Stimulated activated CD4-positive, alpha-beta T cell treated with anti-CD3 and anti-CD28 coated beads, Interleukin-1b, Interleukin-23, amount 100 ng/mL, for 24 hours (primary cell): ENCODE measurements at regions not wholly inside any gene's neighbourhood (a gene's known extent, or its start where the extent isn't known, plus 50 kb on each side); places are given as distances from the start of the nearest gene placed in this dataset.

Source experiments
- DNase-seq, 4 experiments: peaks; one replicate each; pipeline ENCODE4 v3.0.0-alpha.2; 2020; ENCODE audit warnings: low read depth in 4 of 4, low spot score in 1 of 4

- no peak for DNase-seq
Measured at GRCh38 chr4:180084561-180084960, 2158.6 kb upstream of the TENM3 start.

- DNase-seq: no peak
Measured at GRCh38 chr4:180086480-180087190, 2156.6 kb upstream of the TENM3 start.

- DNase-seq: no peak
Measured at GRCh38 chr4:180098586-180098985, 2144.6 kb upstream of the TENM3 start.

GRCh38 chr4:180099957-180100356 is 2143.2 kb upstream of the TENM3 start:
- no peak for DNase-seq

GRCh38 chr4:180100433-180101344 is 2142.5 kb upstream of the TENM3 start:
- DNase-seq: no peak

GRCh38 chr4:180101348-180102083 is 2141.7 kb upstream of the TENM3 start:
- no peak for DNase-seq

- no peak for DNase-seq
Measured at GRCh38 chr4:180103794-180104193, 2139.4 kb upstream of the TENM3 start.

GRCh38 chr4:180105362-180105761 is 2137.8 kb upstream of the TENM3 start:
- no peak for DNase-seq

GRCh38 chr4:180106122-180106521 is 2137.1 kb upstream of the TENM3 start:
- no peak for DNase-seq

GRCh38 chr4:180106997-180107396 is 2136.2 kb upstream of the TENM3 start:
- no peak for DNase-seq

GRCh38 chr4:180116840-180117239 is 2126.4 kb upstream of the TENM3 start:
- no peak for DNase-seq

- no peak for DNase-seq
Measured at GRCh38 chr4:180120068-180120467, 2123.1 kb upstream of the TENM3 start.

- no peak for DNase-seq
Measured at GRCh38 chr4:180134091-180134866, 2108.9 kb upstream of the TENM3 start.

- no peak for DNase-seq
Measured at GRCh38 chr4:180141734-180142133, 2101.5 kb upstream of the TENM3 start.

GRCh38 chr4:180148737-180149136 is 2094.5 kb upstream of the TENM3 start:
- DNase-seq: no peak

GRCh38 chr4:180150818-180151217 is 2092.4 kb upstream of the TENM3 start:
- DNase-seq: no peak

- DNase-seq: no peak
Measured at GRCh38 chr4:180152831-180153230, 2090.4 kb upstream of the TENM3 start.

- no peak for DNase-seq
Measured at GRCh38 chr4:180153587-180153986, 2089.6 kb upstream of the TENM3 start.

GRCh38 chr4:180156684-180157083 is 2086.5 kb upstream of the TENM3 start:
- DNase-seq: no peak

GRCh38 chr4:180160195-180160983 is 2082.8 kb upstream of the TENM3 start:
- DNase-seq: no peak
